Kasumi-1 (cell line): ENCODE measurements at regions not wholly inside any gene's neighbourhood (a gene's known extent, or its start where the extent isn't known, plus 50 kb on each side); places are given as distances from the start of the nearest gene placed in this dataset.

ENCODE experiments used
- DNase-seq, 2 experiments: peaks; one replicate each; lab custom pipeline; 2025; lab: John Stamatoyannopoulos, UW

GRCh38 chr2:148567716-148568115 is 76.8 kb upstream of the EPC2 start:
- peak; percentile 40 to 57 for DNase-seq

- DNase-seq, result no peak
Measured at GRCh38 chr2:148568597-148568996, 76.0 kb upstream of the EPC2 start.

- DNase-seq, result no peak
Measured at GRCh38 chr2:148569221-148569620, 75.3 kb upstream of the EPC2 start.

GRCh38 chr2:148570989-148571388 is 73.6 kb upstream of the EPC2 start:
- no peak for DNase-seq

GRCh38 chr2:148577845-148578492 is 66.6 kb upstream of the EPC2 start:
- no peak for DNase-seq

GRCh38 chr2:148578493-148578884 is 66.1 kb upstream of the EPC2 start:
- no peak for DNase-seq

GRCh38 chr2:148582679-148583511 is 61.7 kb upstream of the EPC2 start:
- DNase-seq, result no peak

- no peak for DNase-seq
Measured at GRCh38 chr2:148585696-148586095, 58.9 kb upstream of the EPC2 start.

- DNase-seq, result no peak
Measured at GRCh38 chr2:148586522-148587128, 57.9 kb upstream of the EPC2 start.

GRCh38 chr2:148590612-148591011 is 53.9 kb upstream of the EPC2 start:
- no peak for DNase-seq

GRCh38 chr2:148592791-148593190 is 51.8 kb upstream of the EPC2 start:
- peak; percentile 86 to 89 for DNase-seq

GRCh38 chr2:148593421-148593820 is 51.1 kb upstream of the EPC2 start:
- no peak for DNase-seq

- no peak for DNase-seq
Measured at GRCh38 chr2:148594216-148594615, 50.3 kb upstream of the EPC2 start.
